Epithelial cell of proximal tubule (primary cell): ENCODE measurements at regions not wholly inside any gene's neighbourhood (a gene's known extent, or its start where the extent isn't known, plus 50 kb on each side); places are given as distances from the start of the nearest gene placed in this dataset.

ENCODE experiments used
- DNase-seq: peaks from one replicate; pipeline ENCODE4 v3.0.0-alpha.2; 2011; ENCODE audit warnings: low read depth
- H3K4me3 ChIP-seq: 2 replicates; pipeline ENCODE4 v1.5.1; 2011; ENCODE audit warnings: low read depth, mild to moderate bottlenecking, low read length
- CTCF ChIP-seq: conservative IDR thresholded peaks from 2 replicates; pipeline ENCODE4 v1.5.1; 2012; ENCODE audit warnings: low read depth, mild to moderate bottlenecking, low read length

GRCh38 chr3:161977850-161978249, 481.2 kb downstream of the OTOL1 start:
- TF ChIP-seq CTCF, result no peak
- DNase-seq, result no peak
- no peak overlapping the region for H3K4me3 ChIP-seq

DNA sequence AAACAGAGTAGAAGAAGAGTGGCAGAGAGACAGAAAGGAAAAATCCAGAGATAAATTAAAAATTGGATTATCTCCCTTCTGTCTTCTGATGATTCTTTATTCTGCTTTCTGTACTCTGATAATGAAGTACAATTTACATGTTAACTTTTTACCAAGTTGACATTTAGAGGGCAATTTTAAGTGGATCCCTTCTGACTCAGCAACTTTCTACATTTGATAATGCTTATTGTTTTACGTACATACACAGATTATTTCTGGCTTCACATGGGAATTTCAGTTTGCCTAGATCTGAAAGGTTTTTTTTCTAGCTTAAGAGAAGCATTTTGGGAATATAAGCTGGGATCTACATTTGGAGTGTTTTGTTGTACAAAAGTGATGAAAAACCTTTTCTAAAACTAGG, 491.3 kb downstream of the OTOL1 start:
- no peak overlapping the region for H3K4me3 ChIP-seq
- TF ChIP-seq CTCF, result no peak
- DNase-seq, result no peak

GRCh38 chr3:161989012-161989411, 492.4 kb downstream of the OTOL1 start:
- no peak for DNase-seq
- TF ChIP-seq CTCF, result no peak
- H3K4me3 ChIP-seq, result no peak overlapping the region

DNA sequence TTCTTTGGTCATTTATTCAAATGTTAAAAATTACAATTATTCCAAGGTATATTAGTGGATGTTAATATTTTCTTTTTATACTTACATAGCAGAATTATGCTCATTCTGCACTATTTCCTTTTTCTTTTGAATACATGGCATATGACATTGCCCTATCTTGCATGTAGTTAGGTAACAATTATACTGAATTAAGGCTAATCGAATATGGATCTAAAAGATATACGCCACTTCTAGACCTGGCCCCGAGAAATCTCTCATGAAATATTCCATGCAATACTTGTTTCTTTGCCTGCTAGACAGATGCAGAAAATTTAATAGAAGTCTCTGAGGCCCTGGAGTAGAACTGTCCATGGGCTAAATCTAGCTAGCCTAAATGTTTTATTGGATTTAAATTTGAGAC, 493.4 kb downstream of the OTOL1 start:
- TF ChIP-seq CTCF, result no peak

DNA sequence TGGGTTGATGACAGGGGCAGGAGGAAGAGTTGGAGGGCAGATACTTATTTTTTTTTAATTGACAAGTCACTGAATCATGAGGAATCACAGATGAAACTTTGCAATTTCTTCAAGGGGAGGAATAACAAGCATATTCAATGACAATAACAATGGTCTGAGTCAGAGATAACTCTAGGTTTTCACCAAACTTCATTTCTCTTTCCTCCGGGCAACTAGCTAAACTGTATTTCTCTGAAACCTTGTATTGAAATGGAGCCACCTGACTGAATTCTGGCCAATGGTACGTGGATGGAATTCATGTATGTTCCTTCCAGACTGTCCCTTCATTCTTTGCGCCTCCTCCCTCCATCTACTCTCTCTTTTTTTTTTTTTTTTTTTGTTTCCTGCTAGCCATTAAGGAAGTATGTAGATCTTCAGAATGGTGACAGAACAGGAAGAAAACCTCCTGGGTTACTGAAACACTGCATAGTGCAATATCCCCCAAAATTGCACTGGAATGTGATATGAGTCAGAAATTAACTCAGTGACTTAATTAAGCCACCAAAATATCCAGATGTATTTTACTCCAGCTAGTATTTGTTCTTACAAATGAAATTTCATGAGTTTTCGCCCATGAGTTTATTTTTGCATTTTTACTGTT, 495.4 kb downstream of the OTOL1 start:
- no peak for TF ChIP-seq CTCF
- H3K4me3 ChIP-seq, result no peak overlapping the region
- DNase-seq, result no peak

More for the DNA sequence above, 493.4 kb downstream of the OTOL1 start:
- H3K4me3 ChIP-seq, result no peak overlapping the region
- DNase-seq, result no peak

- DNase-seq, result no peak
- H3K4me3 ChIP-seq, result no peak overlapping the region
- no peak for TF ChIP-seq CTCF
Observed at GRCh38 chr3:161999846-162000245, 503.2 kb downstream of the OTOL1 start.

DNA sequence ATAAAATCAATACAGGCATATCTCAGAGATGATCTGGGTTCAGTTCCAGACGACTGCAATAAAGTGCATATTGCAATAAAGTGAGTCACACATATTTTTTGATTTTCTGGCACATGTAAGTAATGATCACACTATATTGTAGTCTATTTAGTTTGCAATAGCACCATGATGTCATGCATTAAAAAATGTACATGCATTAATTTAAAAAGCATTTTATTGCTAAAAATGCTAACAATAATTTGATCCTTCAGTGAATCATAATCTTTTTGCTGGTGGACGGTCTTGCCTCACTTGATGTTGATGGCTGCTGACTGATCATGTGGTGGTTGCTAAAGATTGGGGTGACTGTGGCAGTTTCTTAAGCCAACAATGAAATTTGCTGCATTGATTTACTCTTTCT, 511.1 kb downstream of the OTOL1 start:
- no peak for DNase-seq
- TF ChIP-seq CTCF, result no peak
- no peak overlapping the region for H3K4me3 ChIP-seq
